ENCODE measurements at regions not wholly inside any gene's neighbourhood (a gene's known extent, or its start where the extent isn't known, plus 50 kb on each side); places are given as distances from the start of the nearest gene placed in this dataset.

- no peaks in the 10 kb centered on the region for H3K4me1 ChIP-seq
- H3K36me3 ChIP-seq = no peaks in the 10 kb centered on the region
- no peak for DNase-seq (ENCODE audit: low spot score)
- H3K4me3 ChIP-seq = no peak overlapping the region
- TF ChIP-seq, protein P1, sequence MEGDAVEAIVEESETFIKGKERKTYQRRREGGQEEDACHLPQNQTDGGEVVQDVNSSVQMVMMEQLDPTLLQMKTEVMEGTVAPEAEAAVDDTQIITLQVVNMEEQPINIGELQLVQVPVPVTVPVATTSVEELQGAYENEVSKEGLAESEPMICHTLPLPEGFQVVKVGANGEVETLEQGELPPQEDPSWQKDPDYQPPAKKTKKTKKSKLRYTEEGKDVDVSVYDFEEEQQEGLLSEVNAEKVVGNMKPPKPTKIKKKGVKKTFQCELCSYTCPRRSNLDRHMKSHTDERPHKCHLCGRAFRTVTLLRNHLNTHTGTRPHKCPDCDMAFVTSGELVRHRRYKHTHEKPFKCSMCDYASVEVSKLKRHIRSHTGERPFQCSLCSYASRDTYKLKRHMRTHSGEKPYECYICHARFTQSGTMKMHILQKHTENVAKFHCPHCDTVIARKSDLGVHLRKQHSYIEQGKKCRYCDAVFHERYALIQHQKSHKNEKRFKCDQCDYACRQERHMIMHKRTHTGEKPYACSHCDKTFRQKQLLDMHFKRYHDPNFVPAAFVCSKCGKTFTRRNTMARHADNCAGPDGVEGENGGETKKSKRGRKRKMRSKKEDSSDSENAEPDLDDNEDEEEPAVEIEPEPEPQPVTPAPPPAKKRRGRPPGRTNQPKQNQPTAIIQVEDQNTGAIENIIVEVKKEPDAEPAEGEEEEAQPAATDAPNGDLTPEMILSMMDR (IDR thresholded peaks at IDR 0.05) = no peak
- H3K27me3 ChIP-seq = no peaks in the 10 kb centered on the region
- H3K9me3 ChIP-seq = no peaks in the 10 kb centered on the region
- H3K27ac ChIP-seq = no peak overlapping the region
These were observed 307.6 kb downstream of the FIGN start for GRCh38 chr2:163428187-163428586.

- Histone ChIP-seq H3K9me3 (no peaks in the 10 kb centered on the region), H3K36me3 (no peaks in the 10 kb centered on the region), H3K4me1 (no peaks in the 10 kb centered on the region), H3K27ac (no peak overlapping the region), H3K4me3 (no peak overlapping the region), H3K27me3 (no peaks in the 10 kb centered on the region)
- TF ChIP-seq, protein P1 (IDR thresholded peaks at IDR 0.05) = no peak
- no peak for DNase-seq (ENCODE audit: low spot score)
These were observed 315.2 kb downstream of the FIGN start for GRCh38 chr2:163420604-163421003.

DNA sequence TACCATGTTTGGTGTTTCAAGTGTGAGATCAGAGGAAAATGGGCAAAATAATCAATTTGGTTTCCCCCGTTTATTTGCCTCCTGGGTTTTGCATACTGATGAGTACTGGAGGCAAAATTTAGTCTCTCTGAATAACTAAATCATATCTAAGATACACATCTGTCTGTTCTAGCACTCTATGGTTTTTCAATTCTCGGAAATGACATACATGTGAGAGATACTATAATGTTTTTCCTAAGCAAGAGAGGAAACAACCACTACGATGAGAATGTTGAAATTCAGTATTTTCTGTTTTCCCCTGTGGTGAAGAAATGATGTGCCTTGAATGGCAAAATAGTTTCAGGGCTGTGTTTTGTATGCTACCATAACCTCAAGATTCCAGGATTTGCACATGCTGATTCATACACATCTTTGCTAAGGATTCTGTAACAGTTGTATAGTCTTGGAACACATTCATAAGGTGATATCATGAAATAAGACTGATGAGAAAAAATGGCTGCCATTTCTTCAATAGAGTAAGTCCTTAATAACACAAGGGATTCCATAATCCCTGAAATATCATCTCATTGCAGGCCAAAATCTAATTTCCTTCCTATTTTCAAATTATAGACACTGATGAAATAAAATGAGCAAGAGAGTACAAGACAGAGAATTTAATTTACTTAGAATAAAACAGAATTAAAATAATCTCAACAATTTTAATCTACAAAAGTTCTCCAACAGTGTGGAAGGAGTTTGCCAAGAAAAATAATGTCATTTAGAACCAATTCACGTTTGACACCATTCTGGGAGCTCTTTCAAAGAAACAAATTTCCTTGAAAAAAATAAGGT is 316.6 kb downstream of the FIGN start:
- no peaks in the 10 kb centered on the region for H3K36me3 ChIP-seq
- no peak overlapping the region for H3K4me3 ChIP-seq
- H3K27ac ChIP-seq = no peak overlapping the region
- DNase-seq (ENCODE audit: low spot score) = no peak
- no peaks in the 10 kb centered on the region for H3K4me1 ChIP-seq
- no peaks in the 10 kb centered on the region for H3K9me3 ChIP-seq
- H3K27me3 ChIP-seq = no peaks in the 10 kb centered on the region
- TF ChIP-seq, protein P1 (IDR thresholded peaks at IDR 0.05) = no peak

DNA sequence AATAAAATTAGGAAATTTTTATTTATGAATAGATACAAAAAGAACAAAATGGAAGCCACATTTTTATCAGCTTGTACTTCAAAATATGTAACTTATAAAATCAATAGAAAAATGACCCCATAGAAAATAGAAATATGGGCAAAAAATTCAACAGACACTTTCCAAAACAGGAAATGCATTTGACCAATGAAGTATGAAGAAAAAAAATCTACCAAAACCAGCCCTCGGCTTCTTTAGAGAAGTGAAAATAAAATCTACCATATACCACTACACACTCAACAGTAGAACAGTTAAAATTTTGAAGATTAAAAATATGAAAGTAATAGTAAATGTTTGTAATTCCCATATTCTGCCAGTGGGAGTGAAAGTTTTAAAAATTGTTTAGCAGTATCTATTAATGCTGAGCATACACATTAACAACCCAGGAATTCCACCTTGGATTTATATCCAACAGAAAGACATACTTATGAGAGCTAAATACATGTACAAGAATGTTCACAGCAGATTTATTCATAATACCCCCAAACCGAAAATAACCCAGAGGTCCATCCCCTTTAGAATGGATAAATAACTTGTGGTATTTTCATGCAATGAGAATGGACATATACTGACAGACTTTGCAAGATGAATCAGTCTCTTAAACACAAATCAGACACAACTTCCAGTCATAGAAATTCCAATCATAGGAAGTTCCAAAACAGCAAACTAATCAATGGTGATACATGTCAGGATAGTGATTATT is 318.0 kb downstream of the FIGN start:
- H3K4me3 ChIP-seq = no peak overlapping the region
- H3K9me3 ChIP-seq = no peaks in the 10 kb centered on the region
- no peak overlapping the region for H3K27ac ChIP-seq
- no peaks in the 10 kb centered on the region for H3K36me3 ChIP-seq
- DNase-seq (ENCODE audit: low spot score) = no peak
- H3K4me1 ChIP-seq = no peaks in the 10 kb centered on the region
- TF ChIP-seq, protein P1 (IDR thresholded peaks at IDR 0.05) = no peak
- no peaks in the 10 kb centered on the region for H3K27me3 ChIP-seq

GRCh38 chr2:163414121-163414520 is 321.7 kb downstream of the FIGN start:
- no peak overlapping the region for H3K4me3 ChIP-seq
- no peaks in the 10 kb centered on the region for H3K36me3 ChIP-seq
- no peak overlapping the region for H3K27ac ChIP-seq
- no peaks in the 10 kb centered on the region for H3K9me3 ChIP-seq
- DNase-seq (ENCODE audit: low spot score) = no peak
- H3K4me1 ChIP-seq = no peaks in the 10 kb centered on the region
- H3K27me3 ChIP-seq = no peaks in the 10 kb centered on the region
- TF ChIP-seq, protein P1 (IDR thresholded peaks at IDR 0.05) = no peak

All from right atrium auricular region (tissue), 2 donors.